ENCODE measurements at regions not wholly inside any gene's neighbourhood (a gene's known extent, or its start where the extent isn't known, plus 50 kb on each side); places are given as distances from the start of the nearest gene placed in this dataset.

- Mint-ChIP-seq H3K36me3 (ENCODE audit: unreplicated experiment) (no peaks in the 10 kb centered on the region), H3K27ac (ENCODE audit: unreplicated experiment) (no peak overlapping the region), H3K9me3 (ENCODE audit: unreplicated experiment) (peaks cover 31% of the 10 kb centered on the region), H3K4me3 (ENCODE audit: unreplicated experiment) (no peak overlapping the region), H3K4me1 (ENCODE audit: unreplicated experiment) (no peaks in the 10 kb centered on the region), H3K27me3 (ENCODE audit: unreplicated experiment) (no peaks in the 10 kb centered on the region)
- no peak for TF ChIP-seq CTCF (IDR thresholded peaks at IDR 0.05)
- no peak for DNase-seq (ENCODE audit: extremely low spot score, unreplicated experiment)
These were observed 200.0 kb upstream of the MAOA start for GRCh38 chrX:43456063-43456462.

- no peaks in the 10 kb centered on the region for H3K4me1 Mint-ChIP-seq (ENCODE audit: unreplicated experiment)
- no peaks in the 10 kb centered on the region for H3K36me3 Mint-ChIP-seq (ENCODE audit: unreplicated experiment)
- no peak overlapping the region for H3K4me3 Mint-ChIP-seq (ENCODE audit: unreplicated experiment)
These were observed 199.2 kb upstream of the MAOA start for GRCh38 chrX:43456906-43457305.

GRCh38 chrX:43467608-43468234, 188.4 kb upstream of the MAOA start:
- H3K27ac Mint-ChIP-seq (ENCODE audit: unreplicated experiment): no peak overlapping the region
- H3K9me3 Mint-ChIP-seq (ENCODE audit: unreplicated experiment): peaks cover 13% of the 10 kb centered on the region
- TF ChIP-seq CTCF (IDR thresholded peaks at IDR 0.05): no peak
- no peaks in the 10 kb centered on the region for H3K36me3 Mint-ChIP-seq (ENCODE audit: unreplicated experiment)
- H3K27me3 Mint-ChIP-seq (ENCODE audit: unreplicated experiment): no peaks in the 10 kb centered on the region
- DNase-seq (ENCODE audit: extremely low spot score, unreplicated experiment): no peak
- H3K4me3 Mint-ChIP-seq (ENCODE audit: unreplicated experiment): no peak overlapping the region
- H3K4me1 Mint-ChIP-seq (ENCODE audit: unreplicated experiment): no peaks in the 10 kb centered on the region

More at GRCh38 chrX:43456906-43457305, 199.2 kb upstream of the MAOA start:
- no peaks in the 10 kb centered on the region for H3K27me3 Mint-ChIP-seq (ENCODE audit: unreplicated experiment)
- H3K9me3 Mint-ChIP-seq (ENCODE audit: unreplicated experiment): peaks cover 28% of the 10 kb centered on the region
- no peak overlapping the region for H3K27ac Mint-ChIP-seq (ENCODE audit: unreplicated experiment)
- no peak for TF ChIP-seq CTCF (IDR thresholded peaks at IDR 0.05)
- no peak for DNase-seq (ENCODE audit: extremely low spot score, unreplicated experiment)

- H3K27ac Mint-ChIP-seq (ENCODE audit: unreplicated experiment): no peak overlapping the region
- no peak overlapping the region for H3K4me3 Mint-ChIP-seq (ENCODE audit: unreplicated experiment)
- no peaks in the 10 kb centered on the region for H3K27me3 Mint-ChIP-seq (ENCODE audit: unreplicated experiment)
- no peaks in the 10 kb centered on the region for H3K4me1 Mint-ChIP-seq (ENCODE audit: unreplicated experiment)
- TF ChIP-seq CTCF (IDR thresholded peaks at IDR 0.05): no peak
- DNase-seq (ENCODE audit: extremely low spot score, unreplicated experiment): no peak
- no peaks in the 10 kb centered on the region for H3K36me3 Mint-ChIP-seq (ENCODE audit: unreplicated experiment)
- H3K9me3 Mint-ChIP-seq (ENCODE audit: unreplicated experiment): peaks cover 10% of the 10 kb centered on the region
These were observed 186.6 kb upstream of the MAOA start for GRCh38 chrX:43469391-43470054.

GRCh38 chrX:43474321-43474720, 181.8 kb upstream of the MAOA start:
- DNase-seq (ENCODE audit: extremely low spot score, unreplicated experiment): no peak
- H3K27me3 Mint-ChIP-seq (ENCODE audit: unreplicated experiment): no peaks in the 10 kb centered on the region
- no peaks in the 10 kb centered on the region for H3K4me1 Mint-ChIP-seq (ENCODE audit: unreplicated experiment)
- no peak overlapping the region for H3K27ac Mint-ChIP-seq (ENCODE audit: unreplicated experiment)
- H3K9me3 Mint-ChIP-seq (ENCODE audit: unreplicated experiment): peaks cover 5% of the 10 kb centered on the region
- no peak overlapping the region for H3K4me3 Mint-ChIP-seq (ENCODE audit: unreplicated experiment)
- no peaks in the 10 kb centered on the region for H3K36me3 Mint-ChIP-seq (ENCODE audit: unreplicated experiment)
- no peak for TF ChIP-seq CTCF (IDR thresholded peaks at IDR 0.05)
